ENCODE measurements at regions not wholly inside any gene's neighbourhood (a gene's known extent, or its start where the extent isn't known, plus 50 kb on each side); places are given as distances from the start of the nearest gene placed in this dataset.

DNA sequence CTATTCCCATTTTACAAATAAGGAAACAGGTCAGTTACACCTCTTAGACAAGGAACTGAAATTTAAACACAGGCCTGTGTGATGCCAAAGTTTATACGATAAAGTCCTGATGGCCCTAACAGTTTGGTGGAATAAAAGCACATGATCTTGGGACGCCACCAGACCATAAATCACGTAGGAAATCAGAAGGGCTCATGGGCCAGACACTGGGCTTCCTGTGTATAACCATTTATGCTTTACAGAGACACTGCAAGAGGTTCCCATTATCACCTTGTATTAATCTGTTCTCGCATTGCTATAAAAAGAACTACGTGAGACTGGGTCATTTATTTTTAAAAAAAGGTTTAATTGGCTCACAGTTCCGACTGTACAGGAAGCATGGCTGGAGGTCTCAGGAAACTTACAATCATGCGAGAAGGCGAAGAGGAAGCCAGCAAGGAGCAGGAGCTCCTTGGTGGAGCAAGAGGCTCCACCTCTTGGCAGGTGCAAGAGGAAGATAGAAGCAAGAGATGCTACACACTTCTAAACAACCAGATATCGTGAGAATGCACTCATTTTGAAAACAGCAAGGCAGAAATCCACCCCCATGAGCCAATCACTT, 124.0 kb upstream of the MON1B start:
- TF ChIP-seq, protein P1, sequence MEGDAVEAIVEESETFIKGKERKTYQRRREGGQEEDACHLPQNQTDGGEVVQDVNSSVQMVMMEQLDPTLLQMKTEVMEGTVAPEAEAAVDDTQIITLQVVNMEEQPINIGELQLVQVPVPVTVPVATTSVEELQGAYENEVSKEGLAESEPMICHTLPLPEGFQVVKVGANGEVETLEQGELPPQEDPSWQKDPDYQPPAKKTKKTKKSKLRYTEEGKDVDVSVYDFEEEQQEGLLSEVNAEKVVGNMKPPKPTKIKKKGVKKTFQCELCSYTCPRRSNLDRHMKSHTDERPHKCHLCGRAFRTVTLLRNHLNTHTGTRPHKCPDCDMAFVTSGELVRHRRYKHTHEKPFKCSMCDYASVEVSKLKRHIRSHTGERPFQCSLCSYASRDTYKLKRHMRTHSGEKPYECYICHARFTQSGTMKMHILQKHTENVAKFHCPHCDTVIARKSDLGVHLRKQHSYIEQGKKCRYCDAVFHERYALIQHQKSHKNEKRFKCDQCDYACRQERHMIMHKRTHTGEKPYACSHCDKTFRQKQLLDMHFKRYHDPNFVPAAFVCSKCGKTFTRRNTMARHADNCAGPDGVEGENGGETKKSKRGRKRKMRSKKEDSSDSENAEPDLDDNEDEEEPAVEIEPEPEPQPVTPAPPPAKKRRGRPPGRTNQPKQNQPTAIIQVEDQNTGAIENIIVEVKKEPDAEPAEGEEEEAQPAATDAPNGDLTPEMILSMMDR (IDR thresholded peaks at IDR 0.05): no peak
- no peak for TF ChIP-seq POLR2A (IDR thresholded peaks at IDR 0.05)

Data from breast epithelium (tissue), 3 donors.